Islet of Langerhans (tissue), 1 donor: ENCODE measurements at regions not wholly inside any gene's neighbourhood (a gene's known extent, or its start where the extent isn't known, plus 50 kb on each side); places are given as distances from the start of the nearest gene placed in this dataset.

Experiments used
- FAIRE-seq: peaks from one replicate; lab custom pipeline; 2011; peaks lifted over from hg19 to GRCh38; lab: Jason Lieb, UNC

- FAIRE-seq, result no peak
Observed at GRCh38 chr2:66849153-66849755, 414.3 kb downstream of the MEIS1 start.

- no peak for FAIRE-seq
Observed at GRCh38 chr2:66850376-66850775, 415.5 kb downstream of the MEIS1 start.

- no peak for FAIRE-seq
Observed at GRCh38 chr2:66851449-66851872, 416.5 kb downstream of the MEIS1 start.

GRCh38 chr2:66852953-66853352 is 418.0 kb downstream of the MEIS1 start:
- no peak for FAIRE-seq

- no peak for FAIRE-seq
Observed at GRCh38 chr2:66853585-66853984, 418.7 kb downstream of the MEIS1 start.

- no peak for FAIRE-seq
Observed at GRCh38 chr2:66854298-66854697, 419.4 kb downstream of the MEIS1 start.

- FAIRE-seq, result no peak
Observed at GRCh38 chr2:66862885-66863650, 428.1 kb downstream of the MEIS1 start.

- FAIRE-seq, result no peak
Observed at GRCh38 chr2:66865161-66865560, 430.2 kb downstream of the MEIS1 start.

- FAIRE-seq, result no peak
Observed at GRCh38 chr2:66866331-66867062, 431.6 kb downstream of the MEIS1 start.

GRCh38 chr2:66867063-66867441 is 432.1 kb downstream of the MEIS1 start:
- no peak for FAIRE-seq

- no peak for FAIRE-seq
Observed at GRCh38 chr2:66869076-66869475, 434.2 kb downstream of the MEIS1 start.

- FAIRE-seq, result no peak
Observed at GRCh38 chr2:66872081-66872985, 437.4 kb downstream of the MEIS1 start.

GRCh38 chr2:66872986-66873754 is 438.2 kb downstream of the MEIS1 start:
- FAIRE-seq, result no peak

GRCh38 chr2:66874411-66874810 is 439.5 kb downstream of the MEIS1 start:
- no peak for FAIRE-seq

GRCh38 chr2:66875941-66876462 is 441.1 kb downstream of the MEIS1 start:
- FAIRE-seq, result no peak

GRCh38 chr2:66885775-66886383 is 451.0 kb downstream of the MEIS1 start:
- no peak for FAIRE-seq

- no peak for FAIRE-seq
Observed at GRCh38 chr2:66888246-66888645, 453.3 kb downstream of the MEIS1 start.

- FAIRE-seq, result no peak
Observed at GRCh38 chr2:66888791-66889631, 454.1 kb downstream of the MEIS1 start.

GRCh38 chr2:66889632-66889882 is 454.6 kb downstream of the MEIS1 start:
- FAIRE-seq, result no peak

GRCh38 chr2:66890166-66890742 is 455.3 kb downstream of the MEIS1 start:
- FAIRE-seq, result no peak
